HG02588 (cell line): ENCODE measurements at regions not wholly inside any gene's neighbourhood (a gene's known extent, or its start where the extent isn't known, plus 50 kb on each side); places are given as distances from the start of the nearest gene placed in this dataset.
"Not testable (repeated sequence)": the region's sequence is repeated elsewhere in the genome, so short reads cannot be mapped to it uniquely, and the experiment has no call there.

Experiments
- ATAC-seq: cut with Tn5 transposase; IDR thresholded peaks from one replicate; pipeline ENCODE4 v1.9.1; 2021; ENCODE audit warnings: mild to moderate bottlenecking, moderate library complexity; ENCODE audit not compliant: unreplicated experiment

- ATAC-seq = no peak
Observed at GRCh38 chr13:73331556-73331955, 272.8 kb downstream of the KLF5 start.

GRCh38 chr13:73329355-73329754 lies 270.6 kb downstream of the KLF5 start:
- no peak for ATAC-seq

GRCh38 chr13:73327579-73327978 lies 268.8 kb downstream of the KLF5 start:
- ATAC-seq = no peak

- peak; percentile 68 for ATAC-seq
Observed at GRCh38 chr13:73325723-73326558, 267.1 kb downstream of the KLF5 start.

- ATAC-seq = no peak
Observed at GRCh38 chr13:73324842-73325722, 266.3 kb downstream of the KLF5 start.

- ATAC-seq = no peak
Observed at GRCh38 chr13:73323615-73324014, 264.8 kb downstream of the KLF5 start.

GRCh38 chr13:73321043-73321442 lies 262.2 kb downstream of the KLF5 start:
- ATAC-seq = no peak

GRCh38 chr13:73317140-73317539 lies 258.3 kb downstream of the KLF5 start:
- no peak for ATAC-seq

- no peak for ATAC-seq
Observed at GRCh38 chr13:73310366-73310765, 251.6 kb downstream of the KLF5 start.

GRCh38 chr13:73307481-73307880 lies 248.7 kb downstream of the KLF5 start:
- no peak for ATAC-seq

GRCh38 chr13:73306688-73307087 lies 247.9 kb downstream of the KLF5 start:
- no peak for ATAC-seq

GRCh38 chr13:73304442-73304841 lies 245.6 kb downstream of the KLF5 start:
- ATAC-seq = no peak

GRCh38 chr13:73303851-73304250 lies 245.0 kb downstream of the KLF5 start:
- no peak for ATAC-seq

GRCh38 chr13:73301622-73302021 lies 242.8 kb downstream of the KLF5 start:
- not testable (repeated sequence) for ATAC-seq

- ATAC-seq = no peak
Observed at GRCh38 chr13:73300718-73301425, 242.1 kb downstream of the KLF5 start.

GRCh38 chr13:73299787-73300186 lies 241.0 kb downstream of the KLF5 start:
- ATAC-seq = no peak

GRCh38 chr13:73293913-73294523 lies 235.2 kb downstream of the KLF5 start:
- ATAC-seq = no peak

- ATAC-seq = no peak
Observed at GRCh38 chr13:73292127-73292526, 233.3 kb downstream of the KLF5 start.

- ATAC-seq = no peak
Observed at GRCh38 chr13:73290844-73291243, 232.0 kb downstream of the KLF5 start.

GRCh38 chr13:73288596-73288995 lies 229.8 kb downstream of the KLF5 start:
- ATAC-seq = no peak

- no peak for ATAC-seq
Observed at GRCh38 chr13:73287831-73288230, 229.0 kb downstream of the KLF5 start.
